CD4-positive, alpha-beta T cell treated with Interleukin-17A for 4 hours (primary cell): ENCODE measurements at regions not wholly inside any gene's neighbourhood (a gene's known extent, or its start where the extent isn't known, plus 50 kb on each side); places are given as distances from the start of the nearest gene placed in this dataset.

Source experiments
- DNase-seq: peaks from one replicate; pipeline ENCODE4 v3.0.0-alpha.2; 2020; ENCODE audit warnings: mixed read lengths

- DNase-seq: no peak
These were observed 51.7 kb upstream of the ACVR2A start for GRCh38 chr2:147792966-147793617.

- no peak for DNase-seq
These were observed 54.2 kb upstream of the ACVR2A start for GRCh38 chr2:147790580-147790979.

- DNase-seq: no peak
These were observed 55.1 kb upstream of the ACVR2A start for GRCh38 chr2:147789720-147790119.

GRCh38 chr2:147789287-147789686, 55.5 kb upstream of the ACVR2A start:
- DNase-seq: no peak

- DNase-seq: no peak
These were observed 62.5 kb upstream of the ACVR2A start for GRCh38 chr2:147782141-147782930.

GRCh38 chr2:147779440-147779839, 65.4 kb upstream of the ACVR2A start:
- DNase-seq: no peak

GRCh38 chr2:147777394-147777793, 67.4 kb upstream of the ACVR2A start:
- no peak for DNase-seq

GRCh38 chr2:147774805-147775204, 70.0 kb upstream of the ACVR2A start:
- no peak for DNase-seq

GRCh38 chr2:147773479-147773878, 71.3 kb upstream of the ACVR2A start:
- DNase-seq: no peak

GRCh38 chr2:147772781-147773180, 72.0 kb upstream of the ACVR2A start:
- no peak for DNase-seq

- no peak for DNase-seq
These were observed 81.0 kb upstream of the ACVR2A start for GRCh38 chr2:147763861-147764260.

- DNase-seq: no peak
These were observed 83.8 kb upstream of the ACVR2A start for GRCh38 chr2:147760984-147761383.

GRCh38 chr2:147759536-147759935, 85.3 kb upstream of the ACVR2A start:
- DNase-seq: no peak

GRCh38 chr2:147758821-147759220, 86.0 kb upstream of the ACVR2A start:
- DNase-seq: no peak

- no peak for DNase-seq
These were observed 88.8 kb upstream of the ACVR2A start for GRCh38 chr2:147756069-147756468.

GRCh38 chr2:147740211-147740927, 104.5 kb upstream of the ACVR2A start:
- no peak for DNase-seq

GRCh38 chr2:147739508-147739907, 105.3 kb upstream of the ACVR2A start:
- no peak for DNase-seq

GRCh38 chr2:147718831-147719230, 126.0 kb upstream of the ACVR2A start:
- no peak for DNase-seq

- DNase-seq: no peak
These were observed 127.9 kb upstream of the ACVR2A start for GRCh38 chr2:147716906-147717305.

- DNase-seq: no peak
These were observed 129.0 kb upstream of the ACVR2A start for GRCh38 chr2:147715807-147716206.

- no peak for DNase-seq
These were observed 130.2 kb upstream of the ACVR2A start for GRCh38 chr2:147714582-147714981.

- DNase-seq: no peak
These were observed 131.5 kb upstream of the ACVR2A start for GRCh38 chr2:147713349-147713748.

- no peak for DNase-seq
These were observed 132.8 kb upstream of the ACVR2A start for GRCh38 chr2:147712051-147712450.

- DNase-seq: no peak
These were observed 133.8 kb upstream of the ACVR2A start for GRCh38 chr2:147711031-147711430.
